GM19397 (cell line): ENCODE measurements at regions not wholly inside any gene's neighbourhood (a gene's known extent, or its start where the extent isn't known, plus 50 kb on each side); places are given as distances from the start of the nearest gene placed in this dataset.

Experiments
- ATAC-seq: cut with Tn5 transposase; IDR thresholded peaks from one replicate; pipeline ENCODE4 v1.9.1; 2021; ENCODE audit warnings: mild to moderate bottlenecking, moderate library complexity; ENCODE audit not compliant: unreplicated experiment

GRCh38 chr2:5442736-5443135, 249.4 kb upstream of the SOX11 start:
- ATAC-seq, result no peak

DNA sequence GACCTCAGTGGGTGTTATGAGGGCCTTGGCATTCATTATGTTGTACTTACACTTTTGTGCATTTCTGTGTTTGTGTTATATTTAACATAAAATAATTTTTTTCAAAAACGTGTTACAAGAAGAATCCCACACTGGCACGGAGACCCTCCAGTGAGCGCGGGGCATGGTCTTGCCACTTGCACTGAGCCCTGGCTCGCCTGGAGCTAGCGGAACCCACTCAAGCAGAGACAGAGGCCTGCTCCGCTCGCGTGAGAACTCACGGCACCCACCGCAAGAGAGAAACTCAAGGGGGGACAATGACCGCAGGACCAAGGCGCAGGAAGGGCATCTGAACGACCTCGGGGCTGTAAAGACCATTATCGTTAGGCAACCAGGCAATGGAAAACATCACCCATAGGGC, 248.0 kb upstream of the SOX11 start:
- no peak for ATAC-seq

- no peak for ATAC-seq
Observed at GRCh38 chr2:5444854-5445253, 247.3 kb upstream of the SOX11 start.

DNA sequence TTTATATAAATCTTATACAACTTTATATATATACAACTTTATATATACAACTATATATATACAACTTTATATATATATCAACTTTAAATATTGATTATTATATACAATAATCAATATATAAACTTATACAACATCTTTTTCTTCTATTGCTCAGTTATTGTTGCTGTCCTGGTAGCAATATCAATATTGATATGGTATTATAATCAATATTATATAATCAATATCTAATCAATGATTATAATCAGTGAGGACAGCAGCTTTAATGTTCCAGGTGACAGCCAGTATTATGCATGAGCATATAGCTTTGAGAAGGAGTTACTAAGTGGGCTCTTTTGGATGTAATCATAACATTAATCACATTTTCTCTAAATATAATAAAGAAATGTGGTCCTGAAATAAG, 242.3 kb upstream of the SOX11 start:
- no peak for ATAC-seq

- no peak for ATAC-seq
Observed at GRCh38 chr2:5453220-5454050, 238.7 kb upstream of the SOX11 start.

GRCh38 chr2:5454051-5454390, 238.2 kb upstream of the SOX11 start:
- ATAC-seq, result no peak

DNA sequence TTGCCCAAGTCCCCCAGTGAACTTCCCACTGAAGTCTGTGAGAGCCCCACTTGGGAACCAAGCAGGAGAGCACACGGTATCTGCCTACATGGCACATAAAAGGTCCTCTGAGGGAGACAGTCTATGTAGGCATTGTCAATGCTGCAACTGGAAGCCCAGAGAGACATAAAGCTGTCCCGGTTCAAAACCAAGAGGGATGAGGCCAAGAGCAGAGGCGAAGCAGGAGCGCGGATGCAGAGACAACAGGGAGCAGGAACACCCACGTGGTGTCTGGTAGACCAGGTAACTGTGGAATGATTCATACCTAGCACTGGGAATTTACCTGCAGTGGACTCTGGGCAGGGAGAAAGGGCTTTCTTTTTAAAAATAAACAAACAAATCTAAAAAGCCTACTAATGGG, 233.1 kb upstream of the SOX11 start:
- no peak for ATAC-seq

DNA sequence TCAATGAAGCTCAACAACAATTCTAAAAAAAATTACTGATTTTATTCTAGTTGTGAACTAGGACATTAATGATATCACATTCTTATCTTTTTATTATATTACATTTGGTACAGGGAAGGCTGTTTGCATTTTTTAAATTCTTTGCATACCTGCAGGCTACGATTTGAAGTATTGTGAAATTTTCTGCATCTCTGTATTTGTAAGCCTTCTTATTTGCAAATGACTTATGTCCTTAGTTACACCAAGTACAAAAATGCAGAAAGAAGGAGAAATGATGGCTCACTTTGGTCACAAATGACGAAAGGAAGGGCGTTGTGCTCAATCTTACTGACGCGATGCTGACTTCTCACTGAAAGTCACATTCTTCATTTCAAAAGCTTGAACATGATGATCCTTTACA, 227.5 kb upstream of the SOX11 start:
- ATAC-seq, result no peak

GRCh38 chr2:5465859-5466258, 226.3 kb upstream of the SOX11 start:
- ATAC-seq, result no peak

GRCh38 chr2:5467178-5467905, 224.8 kb upstream of the SOX11 start:
- no peak for ATAC-seq

DNA sequence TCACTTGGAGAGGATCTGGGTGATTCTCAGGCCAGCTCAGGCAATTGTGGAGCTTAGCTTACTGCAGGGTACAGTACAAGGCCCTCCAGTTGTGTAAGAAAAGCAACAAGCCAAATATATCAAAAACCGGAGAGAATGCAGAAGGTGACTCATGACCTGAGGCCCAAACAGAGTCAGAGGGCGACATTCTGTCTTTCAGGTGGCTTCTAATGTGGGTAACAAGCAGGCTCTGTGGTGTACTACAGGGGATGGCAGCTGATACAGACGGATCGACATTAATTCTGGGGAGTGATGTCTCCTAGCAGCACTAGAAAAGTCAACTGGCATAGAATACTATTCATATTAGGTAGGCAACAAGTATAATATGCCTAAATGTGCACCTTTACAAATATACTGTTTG, 219.5 kb upstream of the SOX11 start:
- no peak for ATAC-seq

DNA sequence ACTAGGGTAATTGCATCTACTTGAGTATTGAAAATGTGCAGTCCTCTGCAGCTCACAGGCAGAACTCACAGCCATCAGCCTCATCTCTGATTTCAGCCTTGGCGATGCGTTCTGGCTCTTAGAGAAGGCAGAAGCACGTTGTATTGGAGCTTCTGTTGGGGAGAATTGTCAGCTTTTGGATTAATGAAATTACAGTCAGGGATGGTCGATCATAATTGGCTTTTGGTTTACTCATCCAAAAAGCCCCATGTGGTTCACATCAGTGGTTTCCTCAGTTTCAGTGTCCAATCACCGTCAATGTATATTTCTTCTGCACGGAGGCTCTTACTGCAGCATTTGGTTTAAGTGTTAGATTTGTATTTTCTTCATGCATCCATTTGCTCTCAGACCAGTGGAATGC, 218.5 kb upstream of the SOX11 start:
- no peak for ATAC-seq

GRCh38 chr2:5474716-5475115, 217.5 kb upstream of the SOX11 start:
- no peak for ATAC-seq

GRCh38 chr2:5479265-5479928, 212.8 kb upstream of the SOX11 start:
- no peak for ATAC-seq

GRCh38 chr2:5482929-5483331, 209.3 kb upstream of the SOX11 start:
- ATAC-seq, result no peak

- ATAC-seq, result no peak
Observed at GRCh38 chr2:5484868-5485267, 207.3 kb upstream of the SOX11 start.

- ATAC-seq, result no peak
Observed at GRCh38 chr2:5491523-5491922, 200.7 kb upstream of the SOX11 start.

- no peak for ATAC-seq
Observed at GRCh38 chr2:5493256-5493655, 198.9 kb upstream of the SOX11 start.

- ATAC-seq, result no peak
Observed at GRCh38 chr2:5494212-5494611, 198.0 kb upstream of the SOX11 start.

DNA sequence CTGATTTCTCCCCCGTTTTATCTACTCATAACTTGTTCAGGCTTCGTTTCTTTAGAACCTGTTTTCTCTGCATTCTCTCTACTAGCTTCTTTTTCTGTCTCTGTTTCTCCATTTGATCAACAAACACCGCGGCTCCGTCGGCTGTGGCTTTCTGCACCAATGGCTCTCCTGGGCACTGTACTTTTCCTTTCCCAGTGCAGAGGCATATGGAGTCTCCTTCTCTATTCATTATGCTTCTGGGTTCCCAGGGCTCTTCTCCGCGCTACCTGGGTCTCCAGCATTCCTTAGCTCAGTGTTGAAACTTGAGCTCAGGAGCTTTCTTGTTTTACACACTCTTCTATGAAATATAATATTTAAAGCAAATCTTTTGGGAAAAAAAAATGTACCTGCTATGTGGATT, 196.6 kb upstream of the SOX11 start:
- ATAC-seq, result no peak

- no peak for ATAC-seq
Observed at GRCh38 chr2:5497874-5498273, 194.3 kb upstream of the SOX11 start.

DNA sequence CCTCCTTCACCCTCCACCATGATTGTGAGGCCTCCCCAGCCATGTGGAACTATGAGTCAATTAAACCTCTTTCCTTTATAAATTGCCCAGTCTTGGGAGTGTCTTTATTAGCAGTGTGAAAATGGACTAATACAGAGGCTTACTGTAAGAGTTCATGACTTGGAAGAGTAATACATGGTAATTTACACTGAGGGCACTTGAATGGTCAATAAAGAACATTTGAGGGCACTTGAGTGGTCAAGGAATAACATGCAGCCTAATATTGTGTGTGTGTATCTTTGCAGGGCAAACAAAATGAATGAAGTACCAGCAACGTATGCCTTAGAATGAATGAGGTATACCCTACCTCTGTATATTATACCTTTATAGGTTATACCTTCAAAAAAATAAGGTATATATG, 190.4 kb upstream of the SOX11 start:
- no peak for ATAC-seq
